ENCODE measurements at regions not wholly inside any gene's neighbourhood (a gene's known extent, or its start where the extent isn't known, plus 50 kb on each side); places are given as distances from the start of the nearest gene placed in this dataset.
"Not testable (repeated sequence)": the region's sequence is repeated elsewhere in the genome, so short reads cannot be mapped to it uniquely, and the experiment has no call there.

GRCh38 chr1:60878323-60878722 lies 204.0 kb upstream of the NFIA start:
- no peaks in the 10 kb centered on the region for H3K36me3 Mint-ChIP-seq (ENCODE audit: low read depth)
- CTCF ChIA-PET: no interaction called here
- H3K9me3 Mint-ChIP-seq: no peaks in the 10 kb centered on the region
- DNase-seq (no peak), ATAC-seq (ENCODE audit: low read depth) (no peak)
- TF ChIP-seq CTCF (IDR thresholded peaks at IDR 0.05): no peak
- POLR2A ChIA-PET: no interaction called here
- H3K4me1 Mint-ChIP-seq: no peaks in the 10 kb centered on the region
- H3K4me3 Mint-ChIP-seq: no peak overlapping the region
- H3K27ac Mint-ChIP-seq: no peak overlapping the region
- intact Hi-C loops (cut with micrococcal nuclease): no loop called here
- H3K27me3 Mint-ChIP-seq: no peaks in the 10 kb centered on the region

- ATAC-seq (ENCODE audit: low read depth) (no peak), DNase-seq (no peak)
- H3K4me3 Mint-ChIP-seq: no peak overlapping the region
- H3K27ac Mint-ChIP-seq: no peak overlapping the region
- no peaks in the 10 kb centered on the region for H3K27me3 Mint-ChIP-seq
- TF ChIP-seq CTCF (IDR thresholded peaks at IDR 0.05): no peak
- ChIA-PET CTCF (no interaction called here), POLR2A (no interaction called here)
- H3K36me3 Mint-ChIP-seq (ENCODE audit: low read depth): no peaks in the 10 kb centered on the region
- intact Hi-C loops (cut with micrococcal nuclease): no loop called here
- no peaks in the 10 kb centered on the region for H3K9me3 Mint-ChIP-seq
- no peaks in the 10 kb centered on the region for H3K4me1 Mint-ChIP-seq
These were observed 205.0 kb upstream of the NFIA start for GRCh38 chr1:60877376-60877775.

- no peak overlapping the region for H3K4me3 Mint-ChIP-seq
- intact Hi-C loops (cut with micrococcal nuclease): no loop called here
- no peak for DNase-seq
- no peaks in the 10 kb centered on the region for H3K9me3 Mint-ChIP-seq
- H3K27ac Mint-ChIP-seq: no peak overlapping the region
- no peak for ATAC-seq (ENCODE audit: low read depth)
- no peaks in the 10 kb centered on the region for H3K36me3 Mint-ChIP-seq (ENCODE audit: low read depth)
- POLR2A ChIA-PET: no interaction called here
- H3K27me3 Mint-ChIP-seq: no peaks in the 10 kb centered on the region
- no peaks in the 10 kb centered on the region for H3K4me1 Mint-ChIP-seq
- TF ChIP-seq CTCF (IDR thresholded peaks at IDR 0.05): no peak
- CTCF ChIA-PET: no interaction called here
These were observed 205.4 kb upstream of the NFIA start for GRCh38 chr1:60876952-60877351.

- DNase-seq (no peak), ATAC-seq (ENCODE audit: low read depth) (no peak)
- Mint-ChIP-seq H3K4me1 (no peaks in the 10 kb centered on the region), H3K36me3 (ENCODE audit: low read depth) (no peaks in the 10 kb centered on the region), H3K27me3 (no peaks in the 10 kb centered on the region), H3K4me3 (no peak overlapping the region), H3K27ac (no peak overlapping the region), H3K9me3 (no peaks in the 10 kb centered on the region)
- ChIA-PET CTCF (no interaction called here), POLR2A (no interaction called here)
- no peak for TF ChIP-seq CTCF (IDR thresholded peaks at IDR 0.05)
- intact Hi-C loops (cut with micrococcal nuclease): no loop called here
These were observed 207.2 kb upstream of the NFIA start for GRCh38 chr1:60875138-60875537.

GRCh38 chr1:60874718-60875117 lies 207.6 kb upstream of the NFIA start:
- H3K27me3 Mint-ChIP-seq: no peaks in the 10 kb centered on the region
- ChIA-PET CTCF (no interaction called here), POLR2A (no interaction called here)
- no peak for TF ChIP-seq CTCF (IDR thresholded peaks at IDR 0.05)
- intact Hi-C loops (cut with micrococcal nuclease): no loop called here
- no peak for DNase-seq
- no peaks in the 10 kb centered on the region for H3K36me3 Mint-ChIP-seq (ENCODE audit: low read depth)
- no peak overlapping the region for H3K4me3 Mint-ChIP-seq
- no peaks in the 10 kb centered on the region for H3K9me3 Mint-ChIP-seq
- ATAC-seq (ENCODE audit: low read depth): no peak
- H3K4me1 Mint-ChIP-seq: no peaks in the 10 kb centered on the region
- no peak overlapping the region for H3K27ac Mint-ChIP-seq

- ATAC-seq (ENCODE audit: low read depth): not testable (repeated sequence)
These were observed 209.0 kb upstream of the NFIA start for GRCh38 chr1:60873396-60873795.

More at GRCh38 chr1:60873396-60873795, 209.0 kb upstream of the NFIA start:
- H3K36me3 Mint-ChIP-seq (ENCODE audit: low read depth); CTCF ChIA-PET; POLR2A ChIA-PET; DNase-seq; intact Hi-C loops (cut with micrococcal nuclease); H3K27me3 Mint-ChIP-seq; H3K4me3 Mint-ChIP-seq; H3K9me3 Mint-ChIP-seq; H3K4me1 Mint-ChIP-seq; H3K27ac Mint-ChIP-seq: not testable (repeated sequence)
